Hematopoietic multipotent progenitor cell (in vitro differentiated cells): ENCODE measurements at regions not wholly inside any gene's neighbourhood (a gene's known extent, or its start where the extent isn't known, plus 50 kb on each side); places are given as distances from the start of the nearest gene placed in this dataset.
"Not testable (repeated sequence)": the region's sequence is repeated elsewhere in the genome, so short reads cannot be mapped to it uniquely, and the experiment has no call there.

Experiments used
- DNase-seq, 3 donors: peaks; one replicate each; pipeline ENCODE4 v3.0.0-alpha.2; 2011 to 2015; ENCODE audit warnings: low read depth in 2 of 3, low spot score in 2 of 3

DNA sequence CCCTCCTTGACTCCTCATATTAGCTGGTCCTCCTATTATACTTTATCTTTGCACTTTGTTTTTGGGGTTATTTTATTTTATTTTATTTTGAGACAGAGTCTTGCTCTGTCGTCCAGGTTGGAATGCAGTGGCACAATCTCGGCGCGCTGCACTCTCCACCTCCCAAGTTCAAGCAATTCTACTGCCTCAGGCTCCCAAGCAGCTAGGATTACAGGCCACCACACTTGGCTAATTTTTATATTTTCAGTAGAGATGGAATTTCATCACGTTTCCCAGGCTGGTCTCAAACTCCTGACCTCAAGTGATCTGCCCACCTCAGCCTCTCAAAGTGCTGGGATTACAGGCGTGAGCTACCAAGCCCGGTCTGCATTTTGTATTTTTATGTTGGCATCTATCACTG is 126.7 kb downstream of the FOXB1 start:
- DNase-seq, result no peak

DNA sequence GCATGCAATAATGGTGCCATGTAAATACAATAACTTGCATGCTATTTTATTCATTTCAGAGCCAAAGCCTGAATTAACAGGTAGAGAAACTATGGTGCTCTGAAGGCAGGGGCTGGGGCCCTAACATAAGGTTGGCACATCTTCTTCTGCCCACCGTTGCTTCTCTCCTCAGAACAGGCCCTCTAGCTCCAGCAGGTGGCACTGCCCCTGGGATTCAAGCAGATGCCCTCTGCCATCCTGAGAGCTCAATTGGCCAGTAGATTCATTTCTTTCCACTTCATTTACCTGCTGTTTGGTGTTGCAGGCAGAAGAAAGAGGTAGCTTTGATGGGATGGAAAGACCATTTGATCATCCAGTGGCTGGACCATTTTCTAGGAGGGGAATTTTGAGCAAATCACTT is 130.5 kb downstream of the FOXB1 start:
- DNase-seq, result peak in 1 of 3 donors; percentile 28

DNA sequence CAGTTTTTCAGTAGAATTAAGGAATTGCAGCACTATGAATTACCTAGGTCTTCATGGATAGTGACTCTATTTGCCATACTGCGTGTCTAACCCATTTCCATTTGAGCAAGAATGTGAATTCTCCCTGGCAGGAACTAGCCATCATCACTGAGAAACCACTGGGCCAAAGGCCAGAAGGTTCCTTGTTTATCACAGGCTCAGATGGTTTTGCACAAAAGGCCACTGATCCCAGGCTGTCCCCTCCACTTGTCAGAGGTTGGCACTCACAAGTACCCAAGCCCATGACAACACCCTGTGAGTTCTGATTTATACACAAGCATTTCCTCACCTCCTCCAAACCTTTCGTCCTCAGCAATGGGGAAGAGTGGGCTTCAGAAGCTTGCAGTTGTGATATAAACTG is 131.8 kb downstream of the FOXB1 start:
- no peak for DNase-seq

DNA sequence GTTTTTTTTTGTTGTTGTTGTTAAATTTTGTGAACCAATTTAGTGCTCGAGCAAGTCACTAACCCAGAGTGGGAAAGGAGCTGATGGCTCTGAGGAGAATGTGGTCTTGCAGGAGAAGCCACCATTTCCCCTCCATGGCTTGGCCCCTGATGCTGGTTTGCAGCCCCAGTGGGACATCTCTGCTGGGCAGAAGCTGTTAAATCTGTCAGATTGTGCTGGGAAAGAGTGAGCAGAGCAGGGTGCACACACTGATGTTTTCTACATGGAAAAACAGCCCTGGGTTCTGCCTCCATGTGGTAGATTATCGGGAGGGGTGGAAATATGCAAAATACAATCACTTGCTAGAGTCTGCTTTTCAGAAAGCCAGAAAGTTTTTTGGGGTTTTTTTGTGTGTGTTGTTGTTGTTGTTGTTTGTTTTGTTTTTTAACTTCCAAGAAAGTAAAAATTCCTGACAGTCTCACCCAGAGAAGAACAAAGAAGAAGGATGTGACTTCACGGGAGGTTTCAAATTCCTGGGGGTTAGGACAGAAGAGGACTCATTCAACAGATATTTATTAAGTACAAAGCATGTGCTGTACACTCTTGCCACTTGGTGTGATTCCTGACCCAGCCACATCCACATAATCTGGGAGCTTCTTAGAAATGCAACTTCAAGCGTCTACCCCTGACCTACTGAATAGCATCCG is 133.7 kb downstream of the FOXB1 start:
- DNase-seq, result no peak

DNA sequence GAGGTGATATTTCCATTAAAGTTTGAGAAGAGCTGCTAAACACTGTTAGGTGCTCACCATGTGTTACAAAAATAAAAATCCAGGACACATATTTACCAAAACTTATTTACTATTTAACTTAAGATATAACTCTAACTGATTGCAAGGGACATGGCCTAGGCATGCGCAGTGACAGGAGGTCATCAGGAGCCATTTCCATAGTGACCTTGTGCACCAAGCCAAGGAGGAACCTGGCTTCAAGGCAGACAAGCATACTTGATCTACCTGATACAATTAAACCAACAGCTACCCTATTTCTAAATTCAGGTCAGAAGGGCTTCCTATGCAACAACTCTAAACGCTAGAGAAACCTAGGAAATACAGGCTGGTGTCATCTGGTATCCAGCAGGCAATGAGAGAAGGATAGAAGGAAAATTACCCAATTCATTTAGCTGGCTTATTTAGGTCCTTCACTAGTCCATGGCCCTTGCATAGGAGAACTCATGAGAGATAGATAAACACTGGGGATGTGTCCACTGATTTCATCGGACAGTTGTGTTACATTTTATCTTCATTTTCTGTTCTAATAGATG is 134.4 kb downstream of the FOXB1 start:
- no peak for DNase-seq

DNA sequence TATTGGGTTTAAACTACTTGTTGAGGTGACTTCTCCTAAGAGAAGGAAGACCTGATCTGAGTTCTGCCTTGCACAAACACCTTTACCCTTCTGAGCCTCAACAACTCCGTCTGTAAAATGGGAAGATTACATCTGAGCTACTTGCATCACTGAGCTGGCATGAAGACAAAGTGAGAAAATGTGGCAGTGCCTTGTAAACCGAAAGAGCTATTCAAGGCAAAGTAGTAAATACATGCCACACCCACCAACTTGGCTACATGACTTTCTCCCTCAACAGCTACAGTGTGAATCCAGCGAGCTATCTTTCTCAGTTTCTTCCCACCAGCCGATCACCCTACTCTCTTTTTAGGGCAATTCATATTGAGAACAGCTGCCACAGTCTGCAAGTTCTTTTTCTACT is 148.3 kb downstream of the FOXB1 start:
- no peak for DNase-seq

DNA sequence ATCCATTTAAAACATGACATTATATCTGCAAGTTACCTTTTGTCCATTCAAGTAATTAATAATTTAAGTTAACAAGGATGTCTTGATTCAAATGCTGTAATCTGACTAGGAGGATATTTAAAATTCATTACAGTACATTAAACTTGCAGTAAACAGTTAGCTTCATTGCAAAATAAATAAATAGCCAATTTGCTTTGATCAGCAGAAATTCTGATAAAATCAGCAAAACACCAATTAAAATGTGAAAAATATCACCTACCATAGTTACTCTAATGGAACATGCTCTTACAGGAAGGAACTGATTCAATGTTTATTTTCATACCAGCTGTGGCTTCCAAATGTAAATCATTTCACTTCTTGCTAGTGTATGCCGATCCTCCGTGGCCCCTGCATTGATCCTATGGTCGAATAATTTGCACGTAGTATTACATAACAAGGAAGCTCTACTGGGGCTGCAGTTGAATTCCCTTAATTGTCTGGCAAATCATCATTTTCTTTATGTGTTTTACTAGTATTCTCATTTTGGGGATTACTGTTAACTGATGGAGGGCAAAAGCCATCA is 150.7 kb downstream of the FOXB1 start:
- no peak for DNase-seq

DNA sequence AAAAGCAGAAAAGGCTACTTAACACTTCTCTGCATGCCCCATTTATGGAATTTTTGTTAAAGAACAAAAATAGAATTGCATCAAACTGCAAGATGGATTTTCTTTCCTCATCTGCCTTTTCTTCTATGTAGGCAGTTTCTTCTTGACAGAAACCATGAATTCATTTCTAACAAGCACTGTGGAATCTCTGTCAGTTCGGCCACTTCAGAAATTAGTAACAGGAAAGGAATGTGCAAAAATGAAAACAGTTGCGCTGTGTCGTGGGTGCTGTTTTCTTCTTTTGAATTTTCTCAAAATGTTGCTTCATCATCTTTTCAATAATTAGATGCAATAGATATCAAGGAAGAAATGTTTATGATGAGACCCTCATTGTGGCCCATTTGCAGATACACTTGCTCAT is 151.6 kb downstream of the FOXB1 start:
- DNase-seq, result no peak

DNA sequence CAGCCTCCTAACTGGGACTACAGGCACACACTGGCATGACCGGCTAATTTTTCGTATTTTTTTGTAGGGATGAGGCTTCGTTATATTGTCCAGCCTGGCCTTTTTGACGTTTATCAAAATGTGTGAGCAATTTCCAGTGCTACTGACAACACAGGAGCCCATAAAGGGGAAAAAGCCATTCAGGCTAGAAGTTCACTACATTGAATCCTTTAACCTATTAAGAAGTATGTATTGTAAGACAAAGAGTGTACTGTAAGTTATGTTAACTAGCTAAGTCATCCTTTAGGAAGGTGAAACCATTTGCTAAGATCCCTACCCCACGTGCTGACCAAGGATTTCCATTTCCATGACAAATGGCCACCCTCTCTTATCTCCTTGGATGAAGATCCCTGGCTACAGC is 156.8 kb downstream of the FOXB1 start:
- DNase-seq, result no peak

DNA sequence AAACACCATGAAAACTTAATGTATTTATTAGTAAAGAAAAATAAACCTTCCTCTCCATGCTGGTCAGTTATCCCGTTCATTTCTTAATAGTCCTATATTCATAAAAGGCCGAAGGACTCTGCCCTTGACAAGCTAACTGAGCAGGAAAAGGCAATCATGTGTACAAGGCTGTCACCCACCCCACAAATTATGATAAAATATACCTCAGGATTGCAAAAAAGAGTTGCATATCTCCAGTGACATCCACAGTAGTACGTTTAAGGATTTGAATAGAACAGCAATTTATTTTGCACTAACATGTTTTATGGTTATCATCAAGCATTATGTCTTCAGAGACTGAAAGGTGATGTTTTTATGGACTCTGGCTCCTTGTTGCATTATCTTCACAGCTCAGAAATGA is 157.6 kb downstream of the FOXB1 start:
- DNase-seq, result no peak

DNA sequence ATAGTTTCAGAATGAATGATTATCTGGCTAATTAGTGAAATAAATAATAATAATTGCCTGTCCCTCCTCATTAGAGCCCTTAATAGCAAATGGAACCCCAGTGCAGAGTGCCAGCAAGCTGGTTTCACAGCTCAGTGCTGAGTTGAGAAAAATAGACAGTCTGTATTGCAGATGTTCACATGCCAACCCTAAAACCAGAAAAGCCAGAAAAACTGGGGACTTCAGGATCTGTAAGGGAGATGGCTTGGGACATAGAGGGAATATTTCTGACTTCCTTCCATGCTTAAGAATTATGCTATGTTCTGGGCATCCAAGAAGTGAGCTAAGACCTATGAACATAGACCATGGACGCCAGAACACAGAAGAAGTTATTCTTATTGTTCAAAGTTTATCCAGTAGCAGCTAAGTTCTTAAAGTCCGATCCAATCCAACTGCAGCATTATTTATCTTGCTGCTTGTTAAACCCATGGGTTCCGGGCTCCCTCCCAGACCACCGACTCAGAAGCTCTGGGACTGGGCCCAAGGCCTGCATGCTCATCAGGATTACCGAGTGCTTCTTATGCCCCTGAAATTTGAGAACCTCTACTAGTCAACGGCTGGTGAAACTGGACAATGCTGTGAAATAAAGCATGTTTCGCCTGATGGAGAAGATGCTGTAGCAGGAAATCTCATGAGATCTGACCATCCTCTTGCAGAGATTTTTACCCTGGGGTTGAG is 158.3 kb downstream of the FOXB1 start:
- no peak for DNase-seq

DNA sequence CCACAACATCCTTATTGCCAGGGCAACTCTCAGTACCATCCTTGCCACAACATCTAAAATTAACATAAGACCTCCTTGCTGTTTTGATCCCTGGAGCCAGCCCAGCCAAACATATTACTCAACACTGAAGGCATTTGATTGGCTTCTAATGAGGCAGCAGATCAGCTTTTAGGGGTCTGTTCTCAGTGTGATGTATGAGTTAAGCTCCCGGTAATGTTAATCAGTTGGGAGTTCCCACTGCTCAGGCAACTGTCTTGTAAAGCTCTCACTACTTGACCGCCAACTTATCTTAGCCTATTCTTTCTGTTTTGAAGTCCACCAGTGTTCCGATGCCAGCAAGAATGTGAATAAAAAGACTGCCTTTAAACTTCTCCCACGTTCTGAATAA is 158.9 kb downstream of the FOXB1 start:
- no peak for DNase-seq

DNA sequence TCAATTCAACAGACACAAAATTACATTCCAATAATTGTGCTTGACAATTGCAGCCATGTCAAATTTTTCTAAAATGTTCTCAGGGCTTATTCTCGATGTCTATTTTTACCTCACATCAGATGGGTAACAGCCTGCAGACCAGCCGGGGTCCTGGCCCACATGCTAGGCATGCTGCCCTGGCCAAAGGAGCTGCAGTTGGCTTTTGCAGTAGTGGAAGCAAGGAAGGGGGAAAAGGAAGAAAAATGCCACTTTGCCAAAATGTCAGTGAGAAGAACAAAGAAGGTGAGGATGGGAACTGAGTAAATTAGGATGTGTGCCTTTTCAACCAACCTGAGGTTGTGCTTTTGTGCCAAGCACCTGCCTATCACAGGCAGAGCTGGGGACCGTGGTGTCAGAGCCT is 161.0 kb downstream of the FOXB1 start:
- DNase-seq, result no peak

DNA sequence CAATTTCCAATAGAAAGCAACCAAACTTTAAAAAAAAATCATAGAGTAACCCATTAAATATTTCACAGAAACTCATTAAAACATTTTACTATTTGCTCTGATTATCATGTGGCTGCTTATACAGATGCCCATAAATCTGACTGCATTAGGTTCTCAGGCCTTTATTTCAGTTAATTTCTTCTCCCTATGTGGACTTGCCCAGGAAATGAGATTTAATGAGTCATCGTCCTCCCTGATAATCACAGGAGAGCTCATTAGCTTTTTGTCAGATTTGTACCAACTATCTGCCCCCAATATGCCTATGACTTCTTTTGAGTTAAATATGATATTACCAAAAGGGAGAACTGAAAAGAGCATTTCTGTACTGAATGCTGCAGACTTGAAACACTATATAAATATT is 168.0 kb downstream of the FOXB1 start:
- DNase-seq, result no peak

DNA sequence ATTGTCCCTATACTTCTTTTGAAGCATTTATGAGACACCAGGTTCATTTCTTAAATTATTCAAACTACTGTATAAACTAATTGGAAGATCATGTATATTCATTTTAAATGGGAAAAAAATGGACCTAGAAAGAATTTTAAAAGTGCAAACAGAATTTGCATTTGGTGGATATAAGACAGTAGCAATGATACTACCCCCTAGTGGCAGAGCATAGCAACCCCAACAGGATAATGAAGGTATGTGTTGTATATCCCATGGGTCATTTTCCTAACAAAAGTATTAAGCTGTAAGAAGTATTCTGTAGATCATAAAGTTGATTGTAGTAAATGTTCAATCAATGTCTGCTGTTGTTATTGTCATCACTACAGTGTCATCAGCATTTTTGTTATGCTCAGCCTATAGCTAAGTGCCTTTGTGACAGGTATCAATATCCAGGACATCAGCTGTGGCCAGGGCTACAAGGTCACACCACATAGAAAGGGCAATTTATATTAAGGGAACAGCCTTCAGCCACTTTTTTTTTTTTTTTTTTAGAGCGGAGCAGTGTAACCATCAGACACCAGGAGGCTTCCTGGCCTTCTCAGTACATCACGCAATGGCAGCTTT is 175.8 kb downstream of the FOXB1 start:
- peak; percentile 5 to 53 (median 28) for DNase-seq

DNA sequence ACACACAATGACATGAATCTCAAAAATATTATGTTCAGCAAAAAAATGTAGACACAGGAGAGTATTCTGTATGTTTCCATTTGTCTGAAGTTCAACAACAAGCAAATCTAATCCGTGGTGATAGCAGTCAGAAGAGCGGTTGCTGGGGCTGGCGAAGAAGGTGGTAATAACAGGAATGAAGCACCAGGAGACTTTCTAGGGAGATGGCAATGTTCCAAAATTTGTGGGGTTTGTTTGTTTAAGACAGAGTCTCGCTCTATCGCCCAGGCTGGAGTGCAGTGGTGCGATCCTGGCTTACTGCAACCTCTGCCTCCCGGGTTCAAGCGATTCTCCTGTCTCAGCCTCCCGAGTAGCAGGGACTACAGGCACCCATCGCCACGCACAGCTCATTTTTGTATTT is 177.8 kb downstream of the FOXB1 start:
- DNase-seq, result not testable (repeated sequence)

DNA sequence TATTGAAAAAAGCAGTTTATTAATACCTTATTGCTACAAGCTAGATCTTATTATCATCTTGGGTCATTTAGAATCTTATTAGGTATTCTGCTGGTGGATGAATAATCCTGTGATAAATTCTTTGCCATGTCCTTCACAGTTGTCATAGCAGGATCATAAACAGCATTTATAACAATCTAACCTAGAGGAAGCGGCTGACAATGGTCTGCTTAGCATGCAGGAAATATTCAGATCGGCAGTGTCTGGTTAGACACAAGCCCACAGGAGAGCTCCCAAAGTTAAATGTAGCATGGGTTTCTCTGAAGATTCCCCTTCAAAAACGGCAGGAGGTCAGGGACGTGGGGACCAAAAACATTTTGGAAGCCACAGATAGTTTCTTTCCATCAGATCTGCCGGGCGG is 179.3 kb downstream of the FOXB1 start:
- DNase-seq, result no peak

DNA sequence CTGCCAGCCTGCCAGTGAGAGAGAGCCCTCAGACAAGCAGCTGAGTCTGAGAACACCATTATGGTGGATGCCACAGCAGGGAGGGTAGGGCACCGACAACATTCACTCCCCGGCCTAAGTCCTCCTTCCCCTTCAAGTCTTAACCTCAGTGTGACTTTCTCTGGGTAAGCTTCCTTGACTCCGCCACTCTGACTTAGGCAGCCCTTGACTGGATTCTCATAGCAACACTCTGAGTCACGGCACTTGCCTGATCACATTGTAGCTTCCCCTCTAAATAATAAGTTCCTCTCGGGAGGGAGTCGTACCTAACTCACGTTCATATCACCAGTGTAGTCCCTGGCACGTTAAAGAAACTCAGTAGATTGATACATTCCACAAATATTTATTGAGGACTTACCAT is 180.5 kb downstream of the FOXB1 start:
- no peak for DNase-seq

DNA sequence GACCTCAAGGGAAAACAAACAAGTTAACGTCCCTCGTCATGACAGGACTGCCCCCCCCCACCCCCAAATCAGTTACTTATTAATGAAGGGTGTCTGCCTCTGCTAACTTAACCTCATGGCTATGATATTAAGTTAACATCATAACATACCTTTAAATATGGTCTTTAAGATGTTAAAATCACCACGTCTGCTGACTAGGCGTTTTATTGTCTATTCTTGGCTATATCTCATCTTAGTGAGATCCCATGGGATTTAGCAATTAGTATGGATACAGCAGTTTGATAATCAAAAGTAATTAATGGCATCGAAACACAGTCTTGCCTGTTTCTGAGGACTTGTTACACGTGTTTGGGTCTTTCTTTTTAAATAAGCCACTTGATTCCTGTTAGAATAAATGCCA is 186.9 kb downstream of the FOXB1 start:
- no peak for DNase-seq

DNA sequence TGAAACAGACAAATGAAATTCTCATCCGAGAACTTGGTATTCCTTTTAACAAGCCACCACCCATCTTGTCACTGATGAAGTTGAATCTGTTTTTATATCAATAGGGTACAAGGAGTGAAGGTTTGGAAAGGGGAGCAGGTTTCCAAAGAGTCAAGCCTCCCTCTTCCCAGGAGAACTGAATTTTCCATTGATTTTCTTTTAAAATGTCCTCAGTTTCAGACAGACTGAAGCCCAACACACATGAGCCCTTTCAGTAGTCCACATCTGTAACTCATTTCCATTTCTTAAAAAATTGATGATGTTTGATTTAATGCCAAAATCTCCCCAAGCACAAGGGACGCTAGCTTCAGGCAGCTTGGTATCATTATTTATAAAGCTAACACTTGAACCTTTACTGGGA is 187.7 kb downstream of the FOXB1 start:
- no peak for DNase-seq

DNA sequence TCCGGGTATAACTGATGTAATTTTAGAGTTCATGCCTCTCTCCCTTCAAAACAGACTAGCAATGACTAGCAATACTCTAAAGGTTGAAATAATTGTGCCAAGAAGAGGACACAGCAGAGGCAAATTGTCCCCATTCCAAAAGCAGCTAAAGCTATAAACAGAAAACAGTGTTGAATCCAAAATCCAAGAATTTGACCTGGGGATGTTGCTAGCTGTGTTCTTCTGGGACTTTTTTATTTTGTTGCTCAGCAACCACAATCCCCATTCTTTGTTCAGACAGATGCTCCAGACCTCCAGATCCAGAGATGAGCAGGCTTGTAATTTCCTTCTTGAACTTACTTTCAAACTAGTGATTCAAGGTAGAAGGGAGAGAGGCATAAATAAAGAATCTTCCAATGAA is 191.5 kb downstream of the FOXB1 start:
- no peak for DNase-seq
